Activated CD4-positive, alpha-beta T cell treated with anti-CD3 and anti-CD28 coated beads, Interleukin-10, Interleukin-2, amounts not matched to agents 100 ng/mL and 50 ng/mL, durations not matched to agents 16 hours and 8 hours (primary cell): ENCODE measurements at regions not wholly inside any gene's neighbourhood (a gene's known extent, or its start where the extent isn't known, plus 50 kb on each side); places are given as distances from the start of the nearest gene placed in this dataset.
"Not testable (repeated sequence)": the region's sequence is repeated elsewhere in the genome, so short reads cannot be mapped to it uniquely, and the experiment has no call there.

Experiments used
- DNase-seq: peaks from one replicate; pipeline ENCODE4 v3.0.0-alpha.2; 2020

GRCh38 chr20:30164389-30164788 lies 1093.1 kb upstream of the DEFB115 start:
- DNase-seq, result not testable (repeated sequence)

DNA sequence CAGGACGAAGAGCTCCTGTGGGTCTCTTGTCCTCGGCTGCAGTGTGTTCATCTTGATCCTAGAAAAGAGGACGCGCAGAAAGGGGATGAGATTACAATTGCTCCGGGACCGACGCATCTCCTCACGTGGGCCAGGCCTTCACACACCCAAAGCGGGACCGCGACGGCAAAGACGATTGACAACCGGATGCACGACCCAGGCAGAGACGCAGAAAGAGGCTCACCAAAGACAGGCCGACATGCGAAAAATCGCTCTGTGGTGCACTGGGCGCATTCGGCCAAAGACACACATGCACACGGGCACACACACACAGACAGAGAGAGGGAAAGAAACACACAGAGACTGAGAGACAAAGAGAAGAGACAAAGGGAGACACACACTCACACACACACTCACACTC lies 1089.9 kb upstream of the DEFB115 start:
- no peak for DNase-seq

- DNase-seq, result no peak
These were observed 1089.3 kb upstream of the DEFB115 start for GRCh38 chr20:30168025-30168799.

DNA sequence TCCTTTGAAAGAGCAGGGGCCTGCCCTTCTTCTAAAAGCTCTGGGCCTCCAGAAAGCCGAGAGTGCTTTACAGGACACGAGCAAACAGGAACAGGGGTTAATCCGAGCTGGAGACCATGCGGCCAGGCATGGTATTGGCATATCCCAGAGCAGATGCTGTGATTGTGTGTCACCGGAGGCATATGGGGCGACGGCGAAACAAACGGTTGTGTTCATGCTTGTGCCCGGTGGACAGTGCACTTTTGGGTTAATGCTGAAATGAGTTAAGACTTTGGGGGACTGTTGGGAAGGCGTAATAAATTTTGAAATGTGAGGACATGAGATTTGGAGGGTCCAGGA lies 1088.7 kb upstream of the DEFB115 start:
- DNase-seq, result no peak

DNA sequence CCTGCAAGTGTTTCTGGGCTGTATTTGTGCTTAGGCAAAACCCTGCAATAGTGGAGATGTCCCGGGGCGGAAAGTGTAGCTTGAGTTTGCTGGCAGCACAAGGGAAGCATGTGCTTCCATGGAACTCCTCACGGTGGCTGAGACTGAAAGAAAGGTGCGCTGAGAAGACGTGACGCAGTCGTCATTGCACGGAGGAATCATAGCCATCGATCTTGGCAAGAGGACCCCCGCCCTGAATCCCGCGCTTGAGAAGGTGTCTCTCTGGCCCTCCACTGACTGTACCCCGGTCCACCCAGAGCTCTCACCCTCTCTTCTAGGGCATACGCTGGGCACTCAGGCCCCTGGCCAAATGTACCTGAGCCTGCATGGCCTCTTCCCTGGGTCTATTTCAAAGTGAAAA lies 1081.8 kb upstream of the DEFB115 start:
- no peak for DNase-seq

DNA sequence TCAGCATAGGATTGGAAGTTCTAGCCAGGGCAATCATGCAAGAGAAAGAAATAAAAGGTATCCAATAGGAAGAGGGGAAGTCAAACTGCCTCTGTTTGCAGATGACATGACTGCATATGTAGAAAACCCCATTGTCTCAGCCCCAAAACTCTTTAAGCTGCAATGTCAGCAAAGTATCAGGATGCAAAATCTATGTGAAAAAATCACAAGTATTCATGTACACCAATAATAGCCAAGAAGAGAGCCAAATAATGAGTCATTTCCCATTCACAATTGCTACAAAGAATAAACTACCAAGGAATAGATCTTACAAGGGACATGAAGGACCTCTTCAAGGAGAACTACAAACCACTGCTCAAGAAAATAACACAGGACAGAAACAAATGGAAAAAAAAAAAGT lies 1074.3 kb upstream of the DEFB115 start:
- not testable (repeated sequence) for DNase-seq

- DNase-seq, result not testable (repeated sequence)
These were observed 1065.7 kb upstream of the DEFB115 start for GRCh38 chr20:30191785-30192184.

GRCh38 chr20:30234477-30234876 lies 1023.0 kb upstream of the DEFB115 start:
- DNase-seq, result peak; percentile 8

DNA sequence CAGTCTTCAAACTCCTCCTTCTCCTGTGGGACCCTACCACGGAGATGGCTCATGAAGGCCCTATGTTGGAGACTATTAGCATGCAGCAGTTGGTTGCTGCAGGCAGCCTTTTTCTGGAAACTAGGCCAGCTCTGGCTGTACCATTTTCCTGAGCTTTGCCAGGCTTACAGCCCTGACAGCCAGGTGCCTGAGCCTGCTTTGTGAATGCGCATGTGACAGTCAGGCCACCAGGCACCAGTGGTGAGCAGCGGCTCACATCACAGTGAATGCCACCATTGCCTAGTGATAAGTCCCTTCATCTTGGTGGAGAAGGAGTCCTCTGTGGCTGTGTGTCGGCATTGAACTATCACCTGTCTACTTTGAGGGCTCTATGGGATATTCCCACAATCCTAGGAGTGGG lies 982.4 kb upstream of the DEFB115 start:
- DNase-seq, result not testable (repeated sequence)

GRCh38 chr20:30281584-30282197 lies 975.8 kb upstream of the DEFB115 start:
- DNase-seq, result no peak

GRCh38 chr20:30283476-30284280 lies 973.8 kb upstream of the DEFB115 start:
- DNase-seq, result peak; percentile 49

DNA sequence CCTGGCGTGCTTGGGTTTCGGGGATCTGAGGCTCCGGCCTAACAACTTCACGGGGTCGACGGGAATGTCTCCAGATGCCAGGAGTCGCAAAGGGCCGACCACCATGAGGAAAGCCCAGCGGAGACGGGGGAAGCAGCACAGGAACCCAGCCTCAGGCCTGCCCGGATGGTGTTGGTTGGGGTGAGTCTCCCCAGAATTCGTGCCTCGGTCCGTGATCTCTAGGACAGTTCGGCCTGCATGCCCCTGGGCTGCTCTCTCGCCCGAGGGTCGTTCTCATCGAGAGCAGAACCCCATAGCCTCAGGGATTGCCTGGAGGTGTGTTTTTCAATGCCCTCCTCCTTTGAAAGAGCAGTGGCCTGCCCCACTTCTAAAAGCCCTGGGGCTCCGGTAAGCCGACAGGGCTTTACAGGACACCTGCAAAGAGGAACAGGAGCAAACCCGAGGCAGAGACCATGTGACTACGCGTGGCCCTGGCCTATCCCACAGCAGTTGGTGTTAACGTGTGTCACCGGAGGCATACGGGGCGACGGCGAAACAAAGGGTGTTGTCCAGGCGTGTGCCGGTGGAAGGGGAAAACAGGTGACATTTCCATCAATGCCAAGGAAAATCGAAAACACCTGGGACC lies 973.1 kb upstream of the DEFB115 start:
- DNase-seq, result no peak

GRCh38 chr20:30285677-30286076 lies 971.8 kb upstream of the DEFB115 start:
- no peak for DNase-seq

DNA sequence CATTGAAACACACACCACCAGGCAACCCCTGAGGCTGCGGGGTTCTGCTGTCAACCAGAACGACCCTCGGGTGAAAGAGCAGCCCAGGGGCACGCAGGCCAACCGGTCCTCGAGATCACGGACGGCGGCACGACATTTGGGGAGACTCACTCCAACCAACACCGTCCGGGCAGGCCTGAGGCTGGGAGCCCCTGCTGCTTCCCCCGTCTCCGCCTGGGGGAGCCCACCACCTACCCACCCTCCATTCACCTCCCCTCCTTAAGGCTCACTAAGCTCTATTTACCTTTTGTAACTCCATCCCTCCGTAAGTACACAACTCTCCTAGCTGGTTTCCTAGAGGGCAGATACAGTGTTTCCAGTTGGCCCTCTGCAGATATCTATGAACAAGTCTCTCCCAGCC lies 971.3 kb upstream of the DEFB115 start:
- DNase-seq, result no peak

DNA sequence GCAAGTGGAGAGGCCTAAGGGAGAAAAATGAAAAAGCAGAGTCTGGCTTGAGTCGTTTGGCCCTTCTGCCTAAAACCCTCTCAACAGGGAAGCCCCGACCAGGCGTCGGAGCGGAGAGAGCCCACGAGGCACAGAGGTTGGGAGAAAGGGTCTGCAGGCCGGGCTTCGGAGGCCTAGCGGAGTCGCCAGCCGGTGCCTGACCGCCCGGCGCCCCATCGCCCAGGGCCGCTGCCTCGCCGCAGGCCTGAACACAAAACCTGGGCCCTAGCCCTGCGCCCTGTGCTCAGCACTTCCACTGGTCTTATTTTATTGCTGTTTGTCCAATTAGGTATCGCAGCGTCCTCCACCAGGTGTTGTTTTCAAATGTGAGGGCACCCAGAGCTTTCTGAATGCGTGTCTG lies 970.0 kb upstream of the DEFB115 start:
- DNase-seq, result not testable (repeated sequence)

- DNase-seq, result no peak
These were observed 969.1 kb upstream of the DEFB115 start for GRCh38 chr20:30288346-30288745.

- DNase-seq, result not testable (repeated sequence)
These were observed 968.4 kb upstream of the DEFB115 start for GRCh38 chr20:30289049-30289448.

- not testable (repeated sequence) for DNase-seq
These were observed 967.7 kb upstream of the DEFB115 start for GRCh38 chr20:30289711-30290141.

DNA sequence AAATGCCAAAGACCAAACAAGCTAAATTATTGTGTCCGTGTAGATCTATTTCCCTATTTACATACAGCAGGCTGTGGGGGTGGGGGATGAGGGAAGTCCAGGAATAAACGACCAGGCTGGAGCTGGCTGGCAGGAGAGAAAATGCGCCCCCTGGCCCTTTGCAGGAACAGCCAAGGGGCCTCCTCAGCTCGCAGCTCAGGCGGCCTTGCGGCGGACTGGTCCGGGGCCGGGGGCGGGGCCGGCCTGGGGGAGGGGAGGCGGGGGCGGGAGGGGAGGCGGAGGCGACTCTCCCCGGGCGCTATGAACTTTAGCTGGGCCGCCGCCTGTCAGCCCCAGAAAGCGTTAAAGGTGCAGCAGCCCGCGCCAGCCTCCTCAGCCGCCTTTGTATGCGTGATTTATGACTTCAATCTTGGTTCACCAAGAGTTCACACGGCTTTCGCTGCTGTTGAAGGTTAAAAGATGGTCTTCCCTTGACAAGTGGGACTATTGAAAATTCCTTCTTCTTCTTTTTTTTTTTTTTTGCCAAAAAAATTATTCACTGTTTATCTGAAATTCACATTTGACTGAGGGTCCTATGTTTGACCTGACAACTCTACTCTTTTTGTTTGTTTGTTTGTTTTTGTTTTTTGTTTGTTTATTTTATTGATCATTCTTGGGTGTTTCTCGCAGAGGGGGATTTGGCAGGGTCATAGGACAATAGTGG lies 967.0 kb upstream of the DEFB115 start:
- DNase-seq, result peak; percentile 5

- DNase-seq, result not testable (repeated sequence)
These were observed 966.4 kb upstream of the DEFB115 start for GRCh38 chr20:30291064-30291379.

GRCh38 chr20:30291686-30292085 lies 965.8 kb upstream of the DEFB115 start:
- DNase-seq, result not testable (repeated sequence)

GRCh38 chr20:30295396-30295795 lies 962.1 kb upstream of the DEFB115 start:
- DNase-seq, result not testable (repeated sequence)

- not testable (repeated sequence) for DNase-seq
These were observed 961.5 kb upstream of the DEFB115 start for GRCh38 chr20:30295967-30296366.
